GM12878 (cell line): ENCODE measurements at regions not wholly inside any gene's neighbourhood (a gene's known extent, or its start where the extent isn't known, plus 50 kb on each side); places are given as distances from the start of the nearest gene placed in this dataset.
A peak's percentile ranks its signal among the peaks of the same experiment; 100 is the strongest.

ENCODE experiments used
- ATAC-seq: fragments of 200-7000 bp; cut with Tn5 transposase; 3 replicates; pipeline ENCODE4 v1.9.1; 2020; ENCODE audit warnings: mild to moderate bottlenecking, moderate library complexity
- BruUV-seq: library from RNA; stranded (reverse); fragments of 400-500 nt; replicated peaks from 2 replicates; lab custom pipeline; 2021; lab: Mats Ljungman, UMichigan
- CTCF ChIA-PET: fragments of 300-600 bp; sonication (Branson Sonifier 250); formaldehyde crosslinking; extraction: SDS; loops from one replicate; lab custom pipeline; 2021; ENCODE audit warnings: inconsistent platforms; lab: Yijun Ruan, JAX
- POLR2A ChIA-PET: fragments of 350-600 bp; formaldehyde crosslinking; extraction: SDS; loops from one replicate; lab custom pipeline; 2021; ENCODE audit warnings: inconsistent platforms; lab: Charles Lee
- RAD21 ChIA-PET: fragments of 300-600 bp; sonication (Branson Sonifier 250); formaldehyde crosslinking; loops from one replicate; lab custom pipeline; 2023; ENCODE audit warnings: antibody characterized with exemption; ENCODE audit not compliant: unreplicated experiment; lab: Charles Lee
- SMC1A ChIA-PET: fragments of 300-600 bp; sonication (Branson Sonifier 250); formaldehyde crosslinking; loops from one replicate; lab custom pipeline; 2023; ENCODE audit not compliant: unreplicated experiment, uncharacterized antibody; lab: Charles Lee
- DNase-seq: peaks from one replicate; pipeline ENCODE4 v3.0.0-alpha.2; 2011; ENCODE audit warnings: low read depth, low spot score
- FAIRE-seq: peaks from 3 replicates; lab custom pipeline; 2011; peaks lifted over from hg19 to GRCh38; lab: Jason Lieb, UNC
- H2AFZ ChIP-seq: 2 replicates; pipeline ENCODE4 v1.6.0; 2011; ENCODE audit warnings: low read depth, low read length, control low read depth; ENCODE audit not compliant: control insufficient read depth
- H3K27ac ChIP-seq: 2 replicates; pipeline ENCODE4 v1.5.1; 2011; ENCODE audit warnings: control low read depth; ENCODE audit not compliant: control insufficient read depth, insufficient read depth
- H3K27me3 ChIP-seq, 2 experiments: replicated peaks in 1 of 2; 2 replicates each; pipeline versions ENCODE4 v1.6.0 to v1.6.1; 2011; ENCODE audit warnings: low read length in 1 of 2; ENCODE audit not compliant: control insufficient read depth in 2 of 2, insufficient read depth in 2 of 2
- H3K36me3 ChIP-seq, 2 experiments: 2 replicates each; pipeline ENCODE4 v1.5.1; 2011; ENCODE audit warnings: low read length in 1 of 2; ENCODE audit not compliant: control insufficient read depth in 2 of 2, insufficient read depth in 2 of 2
- H3K4me1 ChIP-seq: 2 replicates; pipeline ENCODE4 v1.6.1; 2011; ENCODE audit warnings: mild to moderate bottlenecking, low read length, moderate library complexity, mixed read lengths; ENCODE audit not compliant: control insufficient read depth, insufficient read depth
- H3K4me2 ChIP-seq: 2 replicates; pipeline ENCODE4 v1.6.0; 2011; ENCODE audit warnings: control low read depth; ENCODE audit not compliant: control insufficient read depth, insufficient read depth
- H3K4me3 ChIP-seq: fragments of 200-600 bp; sonication (generic); 2 replicates; pipeline ENCODE4 v1.5.1; 2016
- H3K79me2 ChIP-seq: 2 replicates; pipeline ENCODE4 v1.6.0; 2011; ENCODE audit warnings: low read length; ENCODE audit not compliant: control insufficient read depth, insufficient read depth
- H3K9ac ChIP-seq: 2 replicates; pipeline ENCODE4 v1.8.0; 2011; ENCODE audit warnings: low read length, control low read depth, mixed read lengths; ENCODE audit not compliant: control insufficient read depth, insufficient read depth
- H3K9me3 ChIP-seq: replicated peaks from 3 replicates; pipeline ENCODE4 v1.5.1; 2011; ENCODE audit warnings: mild to moderate bottlenecking, low read length; ENCODE audit not compliant: control insufficient read depth, insufficient read depth
- H4K20me1 ChIP-seq: 2 replicates; pipeline ENCODE4 v1.6.0; 2011; ENCODE audit not compliant: control insufficient read depth, insufficient read depth
- CBX5 ChIP-seq: sonication (generic); IDR thresholded peaks from 2 replicates; pipeline ENCODE4 v1.6.1; 2016; ENCODE audit warnings: low read depth, moderate library complexity, mild to moderate bottlenecking, inconsistent platforms
- EP300 ChIP-seq, 2 experiments: fragments of 150-350 bp in 1 of 2; IDR thresholded peaks; 2 replicates each; pipeline ENCODE4 v1.6.1; 2011 to 2012; ENCODE audit warnings: low read depth in 2 of 2, low read length in 2 of 2, borderline replicate concordance in 1 of 2, improper control_type of control experiment in 1 of 2, inconsistent platforms in 1 of 2; ENCODE audit not compliant: control insufficient read depth in 1 of 2
- HDGF ChIP-seq: fragments of 450-650 bp; IDR thresholded peaks from 2 replicates; pipeline ENCODE4 v1.6.1; 2016; ENCODE audit warnings: antibody characterized with exemption
- MYB ChIP-seq: fragments of 150-350 bp; IDR thresholded peaks from 2 replicates; pipeline ENCODE4 v1.6.1; 2014; ENCODE audit warnings: mild to moderate bottlenecking, low read depth, low read length, borderline replicate concordance
- POU2F2 ChIP-seq: IDR thresholded peaks from 3 replicates; pipeline ENCODE4 v1.6.1; 2011; ENCODE audit warnings: low read depth, mild to moderate bottlenecking, low read length, borderline replicate concordance
- RAD21 ChIP-seq: IDR thresholded peaks from 2 replicates; pipeline ENCODE4 v1.6.1; 2011; ENCODE audit warnings: mild to moderate bottlenecking, low read depth, low read length, moderate library complexity; ENCODE audit not compliant: insufficient read depth
- SMC3 ChIP-seq: IDR thresholded peaks from 2 replicates; pipeline ENCODE4 v1.6.1; 2011; ENCODE audit warnings: low read length, improper control_type of control experiment, borderline replicate concordance
- SRF ChIP-seq, 2 experiments: IDR thresholded peaks; 2 replicates each; pipeline ENCODE4 v1.6.1; 2011; ENCODE audit warnings: low read depth in 2 of 2, low read length in 2 of 2, mild to moderate bottlenecking in 1 of 2, moderate library complexity in 1 of 2
- YY1 ChIP-seq: IDR thresholded peaks from 2 replicates; pipeline ENCODE4 v1.6.1; 2011; ENCODE audit warnings: low read depth, mild to moderate bottlenecking, low read length
- ZNF274 ChIP-seq: IDR thresholded peaks from one replicate; pipeline ENCODE4 v1.8.0; 2011; ENCODE audit not compliant: insufficient read length, insufficient read depth
- ZNF622 ChIP-seq: fragments of 450-650 bp; IDR thresholded peaks from 2 replicates; pipeline ENCODE4 v1.6.1; 2017; ENCODE audit warnings: mild to moderate bottlenecking, inconsistent platforms
- WGBS: methylation state at CpG from one replicate; pipeline ENCODE4 v1.1.6; 2016; ENCODE audit warnings: low lambda C conversion rate; ENCODE audit not compliant: insufficient replicate concordance, insufficient coverage; ENCODE audit errors: missing lambda C conversion rate; 5-methylcytosine and 5-hydroxymethylcytosine counted together
- in situ Hi-C: fragments of 300-500 bp; cut with MboI; formaldehyde crosslinking; loops from 9 replicates; pipeline ENCODE4 v1.14.3; 2018; ENCODE audit warnings: mixed read lengths
- intact Hi-C: fragments of 100-400 bp; cut with micrococcal nuclease; formaldehyde crosslinking; loops from one replicate; pipeline ENCODE4 v1.14.2; 2022; ENCODE audit not compliant: unreplicated experiment
- TF ChIP-seq, protein P1 (sequence below): fragments of 450-650 bp; formaldehyde crosslinking; IDR thresholded peaks from 2 replicates; pipeline ENCODE4 v1.4.0; 2022; ENCODE audit warnings: mild to moderate bottlenecking, moderate library complexity

DNA sequence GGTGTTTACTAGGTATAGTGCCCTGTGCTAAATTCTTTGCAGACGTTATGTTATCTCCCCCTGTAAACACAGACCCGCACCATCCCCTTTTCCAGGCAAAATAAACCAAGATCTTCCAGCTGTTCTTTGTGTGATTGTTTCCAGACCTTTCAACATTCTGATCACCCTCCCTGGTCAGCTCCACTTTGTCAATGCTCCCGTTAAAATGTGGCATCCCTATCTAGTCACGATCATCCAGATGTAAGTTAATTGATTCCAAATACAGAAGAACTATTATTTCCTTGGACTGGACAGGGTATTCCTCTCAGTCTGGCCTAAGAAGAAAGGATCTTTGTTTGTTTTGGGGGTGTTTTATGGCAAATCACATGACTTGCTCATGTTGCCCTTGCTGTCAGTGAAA, 127.6 kb upstream of the ARID2 start:
- H3K36me3 ChIP-seq: no peaks in the 10 kb centered on the region
- no peak for ATAC-seq
- no peaks in the 10 kb centered on the region for H3K79me2 ChIP-seq
- SMC1A ChIA-PET: interaction anchor here (1.2 kb wide), 1 partner anchor 10 kb away, joined by 4 read pairs; no protein-coding TSS in a partner anchor
- H4K20me1 ChIP-seq: no peaks in the 10 kb centered on the region
- peaks cover 3% of the 10 kb centered on the region; the same call in 2 of the 3 replicates for H3K9me3 ChIP-seq
- no peak overlapping the region for H3K4me2 ChIP-seq
- POLR2A ChIA-PET: no interaction called here
- no peaks in the 10 kb centered on the region for H3K4me1 ChIP-seq
- no peak overlapping the region for H3K9ac ChIP-seq
- in situ Hi-C loops (no loop called here), intact Hi-C loops (no loop called here)
- H3K27me3 ChIP-seq: no peaks in the 10 kb centered on the region; a peak in 1 of 4 replicates
- DNase-seq: no peak
- no peak for TF ChIP-seq RAD21
- no peak for TF ChIP-seq ZNF622
- TF ChIP-seq SRF (IDR thresholded peaks at IDR 0.05; ENCODE audit: low read depth in 2 of 2, low read length in 2 of 2): no peak
- TF ChIP-seq MYB: no peak
- no peak for TF ChIP-seq ZNF274
- TF ChIP-seq EP300 (IDR thresholded peaks at IDR 0.05; ENCODE audit: borderline replicate concordance in 1 of 2, control insufficient read depth in 1 of 2, low read depth in 2 of 2, low read length in 2 of 2): no peak
- no peak for TF ChIP-seq HDGF
- TF ChIP-seq SMC3: no peak
- H3K4me3 ChIP-seq: no peak overlapping the region
- FAIRE-seq: no peak
- RAD21 ChIA-PET: no interaction called here
- CTCF ChIA-PET: no interaction called here
- no peak overlapping the region for H2AFZ ChIP-seq
- no TSS peak for BruUV-seq
- H3K27ac ChIP-seq: no peak overlapping the region
- 87% methylated on average over 4 of the region's 4 CpGs for WGBS

DNA sequence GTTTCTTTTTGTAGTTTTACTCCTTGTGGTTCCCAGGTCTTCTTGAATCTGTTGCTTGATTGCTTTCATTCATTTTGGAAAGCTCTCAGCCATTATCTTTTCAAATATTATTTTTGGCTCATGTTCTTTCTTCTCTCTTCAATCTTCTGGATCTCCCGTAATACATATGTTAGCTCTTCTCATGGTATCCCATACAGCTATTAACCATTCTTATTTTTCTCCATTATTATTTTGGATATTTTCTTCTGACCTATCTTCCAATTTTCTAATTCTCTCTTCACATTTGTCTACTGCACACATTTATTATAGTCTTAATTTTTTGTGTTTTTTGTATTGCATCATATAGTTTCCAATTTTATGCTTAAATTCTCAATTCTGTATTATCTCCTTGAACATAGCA, 123.9 kb upstream of the ARID2 start:
- Histone ChIP-seq H3K9ac (no peak overlapping the region), H3K4me3 (no peak overlapping the region), H3K9me3 (peaks cover 3% of the 10 kb centered on the region; the same call in 2 of the 3 replicates), H3K79me2 (no peaks in the 10 kb centered on the region), H3K27ac (no peak overlapping the region), H3K27me3 (no peaks in the 10 kb centered on the region), H4K20me1 (no peaks in the 10 kb centered on the region), H3K4me1 (no peaks in the 10 kb centered on the region), H3K4me2 (no peak overlapping the region), H3K36me3 (no peaks in the 10 kb centered on the region), H2AFZ (no peak overlapping the region)
- no peak for DNase-seq
- TF ChIP-seq POU2F2 (no peak), CBX5 (0 out of 2 replicates have a peak, but pooled peaks have one; percentile 68), YY1 (no peak)
- TF ChIP-seq, protein P1, sequence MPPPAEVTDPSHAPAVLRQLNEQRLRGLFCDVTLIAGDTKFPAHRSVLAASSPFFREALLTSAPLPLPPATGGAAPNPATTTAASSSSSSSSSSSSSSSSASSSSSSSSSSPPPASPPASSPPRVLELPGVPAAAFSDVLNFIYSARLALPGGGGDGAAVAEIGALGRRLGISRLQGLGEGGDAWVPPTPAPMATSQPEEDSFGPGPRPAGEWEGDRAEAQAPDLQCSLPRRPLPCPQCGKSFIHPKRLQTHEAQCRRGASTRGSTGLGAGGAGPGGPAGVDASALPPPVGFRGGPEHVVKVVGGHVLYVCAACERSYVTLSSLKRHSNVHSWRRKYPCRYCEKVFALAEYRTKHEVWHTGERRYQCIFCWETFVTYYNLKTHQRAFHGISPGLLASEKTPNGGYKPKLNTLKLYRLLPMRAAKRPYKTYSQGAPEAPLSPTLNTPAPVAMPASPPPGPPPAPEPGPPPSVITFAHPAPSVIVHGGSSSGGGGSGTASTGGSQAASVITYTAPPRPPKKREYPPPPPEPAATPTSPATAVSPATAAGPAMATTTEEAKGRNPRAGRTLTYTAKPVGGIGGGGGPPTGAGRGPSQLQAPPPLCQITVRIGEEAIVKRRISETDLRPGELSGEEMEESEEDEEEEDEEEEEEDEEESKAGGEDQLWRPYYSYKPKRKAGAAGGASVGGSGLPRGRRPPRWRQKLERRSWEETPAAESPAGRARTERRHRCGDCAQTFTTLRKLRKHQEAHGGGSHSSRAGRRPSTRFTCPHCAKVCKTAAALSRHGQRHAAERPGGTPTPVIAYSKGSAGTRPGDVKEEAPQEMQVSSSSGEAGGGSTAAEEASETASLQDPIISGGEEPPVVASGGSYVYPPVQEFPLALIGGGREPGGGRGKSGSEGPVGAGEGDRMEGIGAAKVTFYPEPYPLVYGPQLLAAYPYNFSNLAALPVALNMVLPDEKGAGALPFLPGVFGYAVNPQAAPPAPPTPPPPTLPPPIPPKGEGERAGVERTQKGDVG (CRISPR knock-in tag): no peak
- 100% methylated on average over 1 of the region's 1 CpG for WGBS
- ATAC-seq: no peak
- intact Hi-C loops: no loop called here
- FAIRE-seq: no peak
- RAD21 ChIA-PET: no interaction called here
- CTCF ChIA-PET: no interaction called here
- SMC1A ChIA-PET: interaction anchor here (1.0 kb wide), 1 partner anchor 13 kb away, joined by 3 read pairs; no protein-coding TSS in a partner anchor
- in situ Hi-C loops: no loop called here
- POLR2A ChIA-PET: no interaction called here
- no TSS peak for BruUV-seq
